ENCODE measurements at regions not wholly inside any gene's neighbourhood (a gene's known extent, or its start where the extent isn't known, plus 50 kb on each side); places are given as distances from the start of the nearest gene placed in this dataset.

DNA sequence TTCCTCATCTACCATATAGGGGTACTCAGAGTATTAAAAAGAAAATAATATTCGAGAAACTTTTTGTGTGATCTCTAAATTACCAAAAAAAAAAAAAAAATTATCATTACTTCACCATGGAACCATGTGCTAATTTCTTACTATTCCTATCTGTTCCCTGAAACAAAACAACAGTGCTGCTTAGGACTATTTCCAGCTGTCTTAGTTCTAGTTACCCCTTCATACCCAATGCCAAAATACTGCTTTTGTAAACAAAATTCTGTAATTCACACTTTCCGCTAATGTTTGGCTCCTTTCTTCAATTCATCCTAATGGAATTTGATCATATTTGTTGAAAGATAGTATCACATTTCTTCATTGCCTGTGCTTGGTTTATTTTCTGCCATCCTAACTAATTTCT is 470.2 kb downstream of the BTG1 start:
- no peak for DNase-seq (ENCODE audit: extremely low spot score, unreplicated experiment)
- Mint-ChIP-seq H3K27ac (no peak overlapping the region), H3K4me1 (ENCODE audit: unreplicated experiment) (peaks cover 10% of the 10 kb centered on the region), H3K9me3 (peaks cover 9% of the 10 kb centered on the region), H3K4me3 (no peak overlapping the region), H3K27me3 (no peaks in the 10 kb centered on the region), H3K36me3 (no peaks in the 10 kb centered on the region)
- TF ChIP-seq, protein P1, sequence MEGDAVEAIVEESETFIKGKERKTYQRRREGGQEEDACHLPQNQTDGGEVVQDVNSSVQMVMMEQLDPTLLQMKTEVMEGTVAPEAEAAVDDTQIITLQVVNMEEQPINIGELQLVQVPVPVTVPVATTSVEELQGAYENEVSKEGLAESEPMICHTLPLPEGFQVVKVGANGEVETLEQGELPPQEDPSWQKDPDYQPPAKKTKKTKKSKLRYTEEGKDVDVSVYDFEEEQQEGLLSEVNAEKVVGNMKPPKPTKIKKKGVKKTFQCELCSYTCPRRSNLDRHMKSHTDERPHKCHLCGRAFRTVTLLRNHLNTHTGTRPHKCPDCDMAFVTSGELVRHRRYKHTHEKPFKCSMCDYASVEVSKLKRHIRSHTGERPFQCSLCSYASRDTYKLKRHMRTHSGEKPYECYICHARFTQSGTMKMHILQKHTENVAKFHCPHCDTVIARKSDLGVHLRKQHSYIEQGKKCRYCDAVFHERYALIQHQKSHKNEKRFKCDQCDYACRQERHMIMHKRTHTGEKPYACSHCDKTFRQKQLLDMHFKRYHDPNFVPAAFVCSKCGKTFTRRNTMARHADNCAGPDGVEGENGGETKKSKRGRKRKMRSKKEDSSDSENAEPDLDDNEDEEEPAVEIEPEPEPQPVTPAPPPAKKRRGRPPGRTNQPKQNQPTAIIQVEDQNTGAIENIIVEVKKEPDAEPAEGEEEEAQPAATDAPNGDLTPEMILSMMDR (conservative IDR thresholded peaks at IDR 0.05), result no peak

DNA sequence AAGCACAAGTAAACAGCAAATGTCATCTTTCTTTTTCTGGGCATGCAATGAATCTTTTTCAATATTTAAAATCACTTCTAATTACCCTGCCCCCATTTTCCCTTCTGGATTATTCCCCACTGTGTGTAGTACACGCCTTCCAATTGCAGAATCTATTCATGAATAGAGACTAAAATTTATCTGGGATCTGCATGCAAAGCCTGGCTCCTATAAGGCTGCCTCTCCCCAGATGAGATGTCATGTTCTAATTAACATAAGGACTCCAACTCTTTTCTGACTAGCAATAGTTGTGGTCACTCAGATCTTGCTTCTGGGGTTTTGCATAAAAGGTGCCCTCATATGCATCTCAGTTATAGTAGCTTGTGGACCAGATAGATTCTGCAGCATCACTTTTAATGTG is 473.5 kb downstream of the BTG1 start:
- Mint-ChIP-seq H3K27ac (no peak overlapping the region), H3K27me3 (no peaks in the 10 kb centered on the region), H3K9me3 (peaks cover 4% of the 10 kb centered on the region), H3K36me3 (no peaks in the 10 kb centered on the region), H3K4me1 (ENCODE audit: unreplicated experiment) (peaks cover 15% of the 10 kb centered on the region), H3K4me3 (no peak overlapping the region)
- no peak for DNase-seq (ENCODE audit: extremely low spot score, unreplicated experiment)
- TF ChIP-seq, protein P1 (conservative IDR thresholded peaks at IDR 0.05), result no peak

DNA sequence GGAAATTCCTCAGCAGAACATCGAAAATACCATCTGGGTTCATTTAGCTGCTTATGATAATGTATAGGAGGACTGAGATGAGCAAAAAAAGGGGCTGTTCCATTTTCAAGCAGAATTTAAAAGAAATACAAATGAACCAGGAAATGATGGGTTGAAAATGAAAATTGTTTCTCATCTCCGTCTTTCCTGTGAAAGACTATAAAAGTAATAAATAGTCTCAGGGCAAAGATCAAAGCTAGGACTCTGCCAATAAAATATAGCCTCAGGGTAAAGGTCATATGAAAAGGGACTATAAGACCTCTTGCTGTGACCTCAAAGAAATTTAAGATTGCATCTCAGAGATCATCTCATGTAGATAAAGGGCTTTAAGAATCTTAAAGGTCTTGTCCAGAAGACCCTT is 478.0 kb downstream of the BTG1 start:
- H3K27me3 Mint-ChIP-seq, result no peaks in the 10 kb centered on the region
- peaks cover 6% of the 10 kb centered on the region for H3K9me3 Mint-ChIP-seq
- H3K27ac Mint-ChIP-seq, result no peak overlapping the region
- H3K36me3 Mint-ChIP-seq, result peaks cover 4% of the 10 kb centered on the region
- no peak for DNase-seq (ENCODE audit: extremely low spot score, unreplicated experiment)
- H3K4me1 Mint-ChIP-seq (ENCODE audit: unreplicated experiment), result peaks cover 15% of the 10 kb centered on the region
- TF ChIP-seq, protein P1 (conservative IDR thresholded peaks at IDR 0.05), result no peak
- H3K4me3 Mint-ChIP-seq, result no peak overlapping the region

DNA sequence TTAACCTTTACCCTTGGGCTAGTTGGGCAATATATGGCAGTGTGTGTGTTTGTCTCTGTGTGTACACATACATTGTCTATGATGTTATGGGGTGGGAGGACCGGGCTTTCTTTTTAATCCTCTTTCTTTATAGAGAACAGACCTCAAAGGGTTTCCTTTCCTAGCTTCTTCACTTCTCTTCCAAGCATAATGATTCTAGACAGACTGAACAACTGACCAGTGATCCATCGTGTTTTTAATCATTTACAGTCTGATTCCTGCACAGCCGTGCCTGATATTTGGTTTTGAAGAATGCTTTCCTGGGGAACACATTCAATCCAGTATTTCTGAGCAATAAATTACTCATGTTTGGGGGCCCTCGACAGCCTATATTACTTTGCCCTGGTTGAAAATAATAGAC is 481.1 kb upstream of the DCN start:
- DNase-seq (ENCODE audit: extremely low spot score, unreplicated experiment), result no peak
- no peak overlapping the region for H3K4me3 Mint-ChIP-seq
- peaks cover 4% of the 10 kb centered on the region for H3K36me3 Mint-ChIP-seq

DNA sequence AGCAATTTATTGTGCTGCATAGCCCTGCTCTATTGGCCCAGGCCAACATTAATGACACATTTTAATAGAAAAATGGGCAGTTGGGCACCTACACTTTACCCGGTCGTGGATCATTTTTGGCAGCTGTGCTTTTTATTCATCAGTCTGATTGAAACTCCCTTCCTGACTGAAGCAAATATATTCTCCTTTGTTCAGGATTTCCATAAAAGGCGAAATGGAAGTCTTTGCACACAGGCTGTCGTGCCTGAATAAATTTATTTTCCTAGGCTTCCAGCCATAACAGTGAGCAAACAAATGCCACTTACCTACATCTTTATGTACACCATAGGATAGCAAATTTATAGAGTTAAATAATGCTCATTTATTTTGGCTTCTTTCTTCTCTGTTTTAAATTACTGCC is 480.7 kb upstream of the DCN start:
- Mint-ChIP-seq H3K4me3 (no peak overlapping the region), H3K27ac (no peak overlapping the region), H3K36me3 (peaks cover 4% of the 10 kb centered on the region), H3K9me3 (peaks cover 6% of the 10 kb centered on the region), H3K27me3 (no peaks in the 10 kb centered on the region), H3K4me1 (ENCODE audit: unreplicated experiment) (peaks cover 14% of the 10 kb centered on the region)
- TF ChIP-seq, protein P1 (conservative IDR thresholded peaks at IDR 0.05), result no peak
- DNase-seq (ENCODE audit: extremely low spot score, unreplicated experiment), result no peak

More for the DNA sequence above, 481.1 kb upstream of the DCN start:
- TF ChIP-seq, protein P1 (conservative IDR thresholded peaks at IDR 0.05), result no peak
- H3K27me3 Mint-ChIP-seq, result no peaks in the 10 kb centered on the region
- peaks cover 6% of the 10 kb centered on the region for H3K9me3 Mint-ChIP-seq
- peaks cover 14% of the 10 kb centered on the region for H3K4me1 Mint-ChIP-seq (ENCODE audit: unreplicated experiment)
- no peak overlapping the region for H3K27ac Mint-ChIP-seq

DNA sequence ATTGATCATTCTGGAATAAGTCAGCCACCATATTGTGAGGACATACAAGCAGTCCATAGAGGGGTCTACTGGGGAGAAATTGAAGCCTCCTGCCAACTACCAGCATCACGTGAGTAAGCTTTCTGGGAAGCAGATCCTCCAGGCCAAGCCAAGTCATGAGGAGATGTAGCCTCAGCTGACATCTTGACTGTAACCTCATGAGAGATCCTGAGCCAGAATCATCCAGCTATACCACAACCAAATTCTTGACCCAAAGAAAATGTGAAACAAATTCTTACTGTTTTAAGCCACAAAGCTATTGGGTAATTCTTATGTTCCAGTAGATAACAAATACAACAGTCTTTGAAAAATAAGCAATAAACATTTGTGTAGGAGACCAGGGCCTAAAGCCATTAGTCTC is 479.4 kb upstream of the DCN start:
- H3K4me1 Mint-ChIP-seq (ENCODE audit: unreplicated experiment), result peaks cover 11% of the 10 kb centered on the region
- TF ChIP-seq, protein P1 (conservative IDR thresholded peaks at IDR 0.05), result no peak
- H3K9me3 Mint-ChIP-seq, result peaks cover 6% of the 10 kb centered on the region
- no peak overlapping the region for H3K27ac Mint-ChIP-seq
- H3K4me3 Mint-ChIP-seq, result no peak overlapping the region
- DNase-seq (ENCODE audit: extremely low spot score, unreplicated experiment), result no peak
- peaks cover 4% of the 10 kb centered on the region for H3K36me3 Mint-ChIP-seq
- no peaks in the 10 kb centered on the region for H3K27me3 Mint-ChIP-seq
